Adrenal gland (tissue), 5 donors: ENCODE measurements at regions not wholly inside any gene's neighbourhood (a gene's known extent, or its start where the extent isn't known, plus 50 kb on each side); places are given as distances from the start of the nearest gene placed in this dataset.

Source experiments
- POLR2A ChIP-seq, 2 donors: fragments of 450-650 bp; IDR thresholded peaks; one replicate each; pipeline ENCODE4 v1.6.1; 2017; ENCODE audit warnings: antibody characterized with exemption in 2 of 2, mild to moderate bottlenecking in 2 of 2, moderate library complexity in 1 of 2
- TF ChIP-seq, protein P1 (sequence below), 6 experiments: fragments of 450-650 bp in 4 of 6; fragments of 200-600 bp in 2 of 6; sonication (generic) in 1 of 6; IDR thresholded peaks; 1 replicate in 5 of 6; 2 replicates in 1 of 6; pipeline versions ENCODE4 v1.5.1 to v1.8.0; 2016 to 2021; ENCODE audit warnings: antibody characterized with exemption in 6 of 6, mild to moderate bottlenecking in 2 of 6, moderate library complexity in 1 of 6
- donor health status: DM: no; HTN: no; CAD: no.

DNA sequence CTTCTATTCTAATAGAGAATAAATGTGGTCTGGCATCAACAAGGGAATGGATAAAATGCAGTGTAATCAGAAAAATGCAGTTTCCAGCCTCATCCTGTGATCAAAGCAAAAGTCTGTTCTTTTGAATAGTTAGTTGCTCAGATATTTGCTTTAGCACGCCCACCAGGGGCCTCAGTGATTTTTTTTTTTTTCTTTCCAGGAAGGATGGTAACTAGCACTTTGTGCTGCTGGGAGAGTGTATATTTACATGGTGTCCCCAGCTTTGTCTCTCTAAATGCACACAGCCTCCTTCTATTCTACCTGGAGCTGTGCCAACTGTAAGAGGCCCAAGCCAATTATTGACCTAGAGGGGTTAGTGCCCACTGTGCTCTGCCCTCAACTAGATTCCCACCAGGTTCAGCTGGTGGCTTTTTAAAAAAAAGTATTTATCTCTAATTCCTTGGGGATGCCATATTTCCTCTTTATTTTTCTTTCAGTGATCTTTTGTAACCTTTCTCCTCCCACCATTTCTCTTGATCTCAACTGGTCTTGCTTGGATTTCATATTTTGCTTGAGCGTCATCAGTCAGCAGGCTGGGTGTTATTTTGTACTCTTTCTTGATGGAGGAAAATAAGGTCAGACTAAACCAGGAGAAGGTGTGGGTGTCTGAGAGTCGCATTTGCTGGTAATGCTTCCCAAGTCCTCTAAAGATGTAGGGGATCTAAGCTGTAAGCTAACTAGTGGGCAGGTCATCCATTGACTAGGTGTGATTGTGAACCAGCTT lies 193.0 kb upstream of the C9orf72 start:
- TF ChIP-seq POLR2A (IDR thresholded peaks at IDR 0.05), result no peak
- TF ChIP-seq, protein P1, sequence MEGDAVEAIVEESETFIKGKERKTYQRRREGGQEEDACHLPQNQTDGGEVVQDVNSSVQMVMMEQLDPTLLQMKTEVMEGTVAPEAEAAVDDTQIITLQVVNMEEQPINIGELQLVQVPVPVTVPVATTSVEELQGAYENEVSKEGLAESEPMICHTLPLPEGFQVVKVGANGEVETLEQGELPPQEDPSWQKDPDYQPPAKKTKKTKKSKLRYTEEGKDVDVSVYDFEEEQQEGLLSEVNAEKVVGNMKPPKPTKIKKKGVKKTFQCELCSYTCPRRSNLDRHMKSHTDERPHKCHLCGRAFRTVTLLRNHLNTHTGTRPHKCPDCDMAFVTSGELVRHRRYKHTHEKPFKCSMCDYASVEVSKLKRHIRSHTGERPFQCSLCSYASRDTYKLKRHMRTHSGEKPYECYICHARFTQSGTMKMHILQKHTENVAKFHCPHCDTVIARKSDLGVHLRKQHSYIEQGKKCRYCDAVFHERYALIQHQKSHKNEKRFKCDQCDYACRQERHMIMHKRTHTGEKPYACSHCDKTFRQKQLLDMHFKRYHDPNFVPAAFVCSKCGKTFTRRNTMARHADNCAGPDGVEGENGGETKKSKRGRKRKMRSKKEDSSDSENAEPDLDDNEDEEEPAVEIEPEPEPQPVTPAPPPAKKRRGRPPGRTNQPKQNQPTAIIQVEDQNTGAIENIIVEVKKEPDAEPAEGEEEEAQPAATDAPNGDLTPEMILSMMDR (IDR thresholded peaks at IDR 0.05), result no peak
